Body of pancreas (tissue), 4 donors: ENCODE measurements at regions not wholly inside any gene's neighbourhood (a gene's known extent, or its start where the extent isn't known, plus 50 kb on each side); places are given as distances from the start of the nearest gene placed in this dataset.

Experiments
- ATAC-seq: fragments of 150-250 bp; one replicate; pipeline ENCODE4 v1.9.1; 2016
- DNase-seq, 4 donors: peaks; one replicate each; pipeline ENCODE4 v3.0.0-alpha.2; 2019
- H3K27ac ChIP-seq, 4 donors: fragments of 200-600 bp; sonication (generic); 1 replicate in 3 of 4; 2 replicates in 1 of 4; pipeline versions ENCODE4 v1.5.1 to v1.6.1; 2016 to 2019; ENCODE audit warnings: mild to moderate bottlenecking in 1 of 4, mixed read lengths in 1 of 4, moderate library complexity in 1 of 4
- H3K27me3 ChIP-seq, 2 donors: fragments of 200-600 bp; sonication (generic); one replicate each; pipeline ENCODE4 v1.6.0; 2016; ENCODE audit warnings: mild to moderate bottlenecking in 1 of 2
- H3K36me3 ChIP-seq, 2 donors: fragments of 200-600 bp; sonication (generic); replicated peaks in 1 of 2; 2 replicates each; pipeline ENCODE4 v1.5.1; 2016; ENCODE audit warnings: low read depth in 2 of 2; ENCODE audit not compliant: insufficient read depth in 1 of 2
- H3K4me1 ChIP-seq: fragments of 200-600 bp; sonication (generic); one replicate; pipeline ENCODE4 v1.6.0; 2016
- H3K4me3 ChIP-seq, 2 donors: fragments of 200-600 bp; sonication (generic); 1 replicate in 1 of 2; 2 replicates in 1 of 2; pipeline ENCODE4 v1.5.1; 2016 to 2019
- H3K9me3 ChIP-seq, 3 donors: fragments of 200-600 bp; sonication (generic); 1 replicate in 2 of 3; 2 replicates in 1 of 3; pipeline ENCODE4 v1.5.1; 2016
- POLR2A ChIP-seq, 3 donors: fragments of 450-650 bp; IDR thresholded peaks; one replicate each; pipeline ENCODE4 v1.6.1; 2016; ENCODE audit warnings: antibody characterized with exemption in 3 of 3, mild to moderate bottlenecking in 2 of 3
- WGBS, 2 donors: methylation state at CpG; one replicate each; pipeline ENCODE4 v1.1.5; 2017; 5-methylcytosine and 5-hydroxymethylcytosine counted together
- intact Hi-C: fragments of 100-400 bp; cut with DNase I; formaldehyde crosslinking; loops from one replicate; pipeline ENCODE4 v1.15.1; 2023
- TF ChIP-seq, protein P1 (sequence below), 7 experiments: fragments of 450-650 bp in 4 of 7; fragments of 200-600 bp in 3 of 7; sonication (generic) in 3 of 7; IDR thresholded peaks; one replicate each; pipeline ENCODE4 v1.5.1; 2016 to 2019; ENCODE audit warnings: antibody characterized with exemption in 7 of 7

DNA sequence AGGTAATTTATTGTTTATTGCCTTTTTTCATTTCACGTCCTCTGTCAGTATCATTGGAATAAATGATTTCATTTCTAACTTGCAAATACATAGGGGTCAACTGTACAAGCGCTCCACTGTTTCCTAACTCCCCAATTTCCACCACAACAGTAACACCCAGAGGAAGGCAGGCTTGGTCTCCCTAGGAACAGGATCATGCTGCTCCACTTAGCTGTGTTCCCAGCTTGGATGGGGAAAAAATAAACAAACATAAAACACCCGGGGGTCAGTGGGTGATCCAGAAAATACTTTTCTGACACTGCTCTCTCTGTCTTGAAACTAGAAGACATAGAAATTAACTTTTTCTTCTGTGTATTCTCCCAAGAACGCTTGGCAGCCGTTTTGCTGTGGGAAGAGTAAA, 772.5 kb downstream of the TRIML1 start:
- Histone ChIP-seq H3K27ac (no peak overlapping the region), H3K36me3 (no peaks in the 10 kb centered on the region), H3K4me3 (no peak overlapping the region), H3K4me1 (no peaks in the 10 kb centered on the region), H3K9me3 (peaks cover 0 to 13% (median 0%) of the 10 kb centered on the region in 3 donors), H3K27me3 (no peaks in the 10 kb centered on the region)
- DNase-seq: no peak
- 61 to 68% methylated on average over 5 of the region's 5 CpGs for WGBS, 2 donors
- TF ChIP-seq, protein P1, sequence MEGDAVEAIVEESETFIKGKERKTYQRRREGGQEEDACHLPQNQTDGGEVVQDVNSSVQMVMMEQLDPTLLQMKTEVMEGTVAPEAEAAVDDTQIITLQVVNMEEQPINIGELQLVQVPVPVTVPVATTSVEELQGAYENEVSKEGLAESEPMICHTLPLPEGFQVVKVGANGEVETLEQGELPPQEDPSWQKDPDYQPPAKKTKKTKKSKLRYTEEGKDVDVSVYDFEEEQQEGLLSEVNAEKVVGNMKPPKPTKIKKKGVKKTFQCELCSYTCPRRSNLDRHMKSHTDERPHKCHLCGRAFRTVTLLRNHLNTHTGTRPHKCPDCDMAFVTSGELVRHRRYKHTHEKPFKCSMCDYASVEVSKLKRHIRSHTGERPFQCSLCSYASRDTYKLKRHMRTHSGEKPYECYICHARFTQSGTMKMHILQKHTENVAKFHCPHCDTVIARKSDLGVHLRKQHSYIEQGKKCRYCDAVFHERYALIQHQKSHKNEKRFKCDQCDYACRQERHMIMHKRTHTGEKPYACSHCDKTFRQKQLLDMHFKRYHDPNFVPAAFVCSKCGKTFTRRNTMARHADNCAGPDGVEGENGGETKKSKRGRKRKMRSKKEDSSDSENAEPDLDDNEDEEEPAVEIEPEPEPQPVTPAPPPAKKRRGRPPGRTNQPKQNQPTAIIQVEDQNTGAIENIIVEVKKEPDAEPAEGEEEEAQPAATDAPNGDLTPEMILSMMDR (IDR thresholded peaks at IDR 0.05): no peak
- TF ChIP-seq POLR2A (IDR thresholded peaks at IDR 0.05): no peak
- ATAC-seq: no peak
- intact Hi-C loops: no loop called here

DNA sequence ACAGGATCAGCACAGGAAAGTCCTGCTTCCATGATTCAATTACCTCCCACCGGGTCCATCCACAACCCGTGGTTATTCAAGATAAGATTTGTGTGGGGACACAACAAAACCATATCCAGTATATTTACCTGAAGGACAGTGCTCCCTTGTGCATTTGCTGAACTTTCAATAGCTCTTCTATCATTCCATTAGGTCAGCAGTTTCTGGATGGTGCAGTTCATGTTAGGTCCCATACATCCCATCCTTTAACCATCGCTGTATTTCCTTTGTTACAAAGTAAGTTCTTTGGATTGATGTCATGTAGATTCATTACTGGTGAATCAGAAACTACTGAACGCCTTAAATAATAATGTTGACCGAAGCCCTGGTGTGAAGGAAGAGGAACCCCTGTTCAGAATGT, 775.9 kb downstream of the TRIML1 start:
- WGBS, 2 donors: 59 to 69% methylated on average over 5 of the region's 5 CpGs
- H3K9me3 ChIP-seq: peaks cover 0 to 13% (median 0%) of the 10 kb centered on the region in 3 donors
- no peak for TF ChIP-seq POLR2A (IDR thresholded peaks at IDR 0.05)
- TF ChIP-seq, protein P1 (IDR thresholded peaks at IDR 0.05): no peak
- H3K4me3 ChIP-seq: no peak overlapping the region
- H3K27ac ChIP-seq: no peak overlapping the region
- no peaks in the 10 kb centered on the region for H3K36me3 ChIP-seq
- no peaks in the 10 kb centered on the region for H3K27me3 ChIP-seq
- DNase-seq (no peak), ATAC-seq (no peak)
- H3K4me1 ChIP-seq: no peaks in the 10 kb centered on the region
- intact Hi-C loops: no loop called here

DNA sequence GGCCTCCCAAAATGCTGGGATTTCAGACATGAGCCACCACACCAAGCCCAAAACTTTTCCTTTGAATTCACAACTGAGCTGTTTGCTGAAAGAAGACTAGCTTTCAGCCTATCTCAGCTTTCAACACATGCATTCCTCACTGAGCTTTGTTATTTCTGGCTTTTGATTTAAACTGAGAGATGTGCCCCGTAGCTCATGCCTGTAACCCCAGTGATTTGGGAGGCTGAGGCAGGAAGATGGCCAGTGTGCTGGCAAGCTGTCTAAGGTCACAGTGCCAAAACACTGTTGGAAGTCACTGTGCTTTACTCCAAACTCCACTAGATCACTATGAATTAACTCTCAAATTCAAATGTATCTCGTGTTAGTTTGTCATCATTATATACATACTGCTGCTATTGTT, 779.5 kb downstream of the TRIML1 start:
- Histone ChIP-seq H3K27me3 (no peaks in the 10 kb centered on the region), H3K9me3 (peaks cover 0 to 6% (median 0%) of the 10 kb centered on the region in 3 donors), H3K36me3 (no peaks in the 10 kb centered on the region), H3K4me3 (no peak overlapping the region), H3K27ac (no peak overlapping the region), H3K4me1 (no peaks in the 10 kb centered on the region)
- DNase-seq (no peak), ATAC-seq (no peak)
- intact Hi-C loops: no loop called here
- TF ChIP-seq, protein P1 (IDR thresholded peaks at IDR 0.05): no peak
- no peak for TF ChIP-seq POLR2A (IDR thresholded peaks at IDR 0.05)
- 44 to 69% methylated on average over 2 of the region's 2 CpGs for WGBS, 2 donors

DNA sequence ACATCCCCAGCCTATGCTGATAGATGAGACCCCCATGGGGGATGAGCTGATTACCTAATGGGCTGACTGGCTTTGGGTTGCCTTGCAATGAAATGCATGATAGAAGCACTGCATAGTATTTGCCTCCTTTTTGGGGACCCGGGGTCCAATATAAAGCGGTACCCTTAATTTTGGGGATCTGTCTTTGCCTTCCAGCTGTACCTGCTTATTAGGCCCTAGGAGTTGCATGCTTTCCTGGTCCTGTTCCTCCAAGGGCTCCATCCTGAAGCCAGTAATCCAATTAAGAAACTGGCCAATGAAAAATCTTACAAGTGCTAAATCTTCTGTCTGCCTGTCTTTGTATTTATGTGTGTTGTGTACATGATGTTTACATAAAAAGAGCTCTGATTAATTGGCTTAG, 791.6 kb downstream of the TRIML1 start:
- TF ChIP-seq, protein P1 (IDR thresholded peaks at IDR 0.05): no peak
- no peak for TF ChIP-seq POLR2A (IDR thresholded peaks at IDR 0.05)
- no peaks in the 10 kb centered on the region for H3K27me3 ChIP-seq
- WGBS, 2 donors: 71 to 72% methylated on average over 2 of the region's 2 CpGs
- intact Hi-C loops: no loop called here
- no peak overlapping the region for H3K4me3 ChIP-seq
- DNase-seq: no peak
- H3K4me1 ChIP-seq: no peaks in the 10 kb centered on the region
- H3K9me3 ChIP-seq: peaks cover 0 to 5% (median 0%) of the 10 kb centered on the region in 3 donors
- no peak for ATAC-seq
- H3K36me3 ChIP-seq: no peaks in the 10 kb centered on the region
- no peak overlapping the region for H3K27ac ChIP-seq

DNA sequence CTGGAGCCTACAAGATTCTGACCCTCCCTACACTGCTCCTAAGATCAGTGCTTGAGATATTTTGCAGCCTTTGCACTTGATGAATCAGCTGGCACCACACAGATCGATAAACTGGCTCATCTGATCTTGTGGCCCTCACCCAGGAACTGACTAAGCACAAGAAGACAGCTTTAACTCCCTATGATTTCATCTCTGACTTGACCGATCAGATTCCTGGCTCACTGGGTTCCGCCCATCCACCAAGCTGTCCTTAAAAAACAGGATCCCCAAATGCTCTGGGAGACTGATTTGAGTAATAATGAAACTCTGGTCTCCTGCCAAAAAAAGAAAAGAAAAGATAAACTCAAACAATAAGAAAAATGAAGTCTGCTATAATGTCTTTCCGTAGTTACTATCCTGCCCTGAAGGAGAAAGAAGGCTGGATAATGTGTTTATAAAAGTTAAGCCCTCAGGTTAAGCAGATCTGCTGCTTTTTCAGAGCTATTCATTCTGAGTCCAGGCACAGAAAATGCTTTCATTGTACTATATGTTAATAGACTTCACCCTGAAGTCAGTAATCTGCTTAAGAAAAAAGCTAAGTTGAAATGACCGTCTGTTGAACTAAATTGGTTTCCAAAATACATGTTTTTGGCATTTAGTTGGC, 795.2 kb downstream of the TRIML1 start:
- ATAC-seq (no peak), DNase-seq (no peak)
- no peak overlapping the region for H3K27ac ChIP-seq
- H3K27me3 ChIP-seq: no peaks in the 10 kb centered on the region
- intact Hi-C loops: no loop called here
- H3K4me1 ChIP-seq: no peaks in the 10 kb centered on the region
- H3K9me3 ChIP-seq: peaks cover 0 to 5% (median 0%) of the 10 kb centered on the region in 3 donors
- 76 to 86% methylated on average over 4 to 5 of the region's 5 CpGs for WGBS, 2 donors
- no peaks in the 10 kb centered on the region for H3K36me3 ChIP-seq
- no peak for TF ChIP-seq POLR2A (IDR thresholded peaks at IDR 0.05)
- TF ChIP-seq, protein P1 (IDR thresholded peaks at IDR 0.05): no peak
- H3K4me3 ChIP-seq: no peak overlapping the region
